Stimulated activated CD8-positive, alpha-beta memory T cell treated with anti-CD3 and anti-CD28 coated beads, Interleukin-12 subunit alpha, Interleukin-12 subunit beta, amount 100 ng/mL, for 24 hours (primary cell): ENCODE measurements at regions not wholly inside any gene's neighbourhood (a gene's known extent, or its start where the extent isn't known, plus 50 kb on each side); places are given as distances from the start of the nearest gene placed in this dataset.

Source experiments
- DNase-seq: peaks from one replicate; pipeline ENCODE4 v3.0.0-alpha.2; 2020; ENCODE audit errors: extremely low read depth

DNA sequence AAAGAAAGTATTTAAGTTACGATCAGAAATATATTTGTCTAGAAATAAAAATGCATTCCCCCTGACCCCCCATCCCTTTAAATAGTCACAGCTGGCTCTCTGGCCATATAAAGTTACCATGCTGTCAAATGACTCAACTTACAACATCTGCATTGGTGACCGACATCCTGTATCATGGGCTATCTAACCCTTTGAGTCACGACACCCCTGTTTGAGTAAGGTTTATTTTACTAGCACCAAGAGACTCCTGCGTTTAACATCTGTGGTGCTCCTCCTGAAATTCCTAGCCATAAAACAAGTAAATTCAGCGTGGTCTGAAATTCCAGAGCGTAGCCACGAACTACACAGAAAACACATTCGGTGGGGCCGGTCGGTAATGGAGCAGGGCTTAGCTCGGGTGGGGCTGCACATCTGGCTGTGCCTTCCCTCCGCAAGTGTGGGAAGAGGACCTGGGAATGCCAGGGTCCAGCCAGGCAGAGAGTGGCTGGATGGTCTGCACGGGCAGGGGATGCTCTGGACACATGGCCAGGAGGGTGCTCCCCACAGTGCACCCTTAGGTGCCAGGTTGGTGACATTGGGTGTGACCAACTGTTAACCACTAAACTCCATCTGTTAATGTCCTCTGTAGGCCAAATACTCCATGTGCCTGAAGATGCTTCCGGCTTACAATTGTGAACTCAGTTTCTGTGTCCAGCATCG, 53.0 kb upstream of the CLDN14 start:
- DNase-seq, result no peak

DNA sequence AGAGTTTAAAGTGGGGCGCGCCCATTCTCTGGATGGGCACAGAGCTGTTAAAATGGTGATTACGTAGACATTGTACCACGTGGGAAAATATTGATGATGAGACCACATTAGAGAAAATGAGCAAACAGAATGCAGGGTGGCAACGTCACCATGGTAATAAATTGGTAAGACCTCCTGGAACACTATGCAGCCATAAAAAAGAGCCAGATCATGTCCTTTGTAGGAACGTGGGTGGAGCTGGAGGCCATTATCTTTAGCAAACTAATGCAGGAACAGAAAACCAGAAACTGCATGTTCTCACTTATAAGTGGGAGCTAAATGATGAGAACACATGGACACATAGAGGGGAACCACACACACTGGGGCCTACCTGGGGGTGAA, 53.5 kb upstream of the CLDN14 start:
- DNase-seq, result no peak

DNA sequence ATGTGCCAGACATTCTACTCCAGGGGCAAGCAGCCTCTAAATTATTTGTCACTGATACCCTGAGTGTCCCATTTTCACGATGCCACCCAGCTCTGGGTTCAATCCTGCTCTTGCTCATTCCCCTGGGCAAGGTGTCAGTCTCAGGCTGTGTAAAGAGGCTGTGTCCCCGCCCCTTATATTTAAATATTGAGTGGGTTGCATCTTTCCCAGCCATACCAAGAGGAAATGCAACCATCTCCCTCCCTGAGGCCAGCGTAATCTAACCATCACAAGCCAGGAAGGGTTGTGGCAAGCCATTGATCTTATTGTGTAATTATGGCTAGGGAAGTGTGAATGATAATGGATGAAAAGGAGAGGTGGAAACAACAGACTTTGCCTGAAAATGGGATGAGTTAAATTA, 54.7 kb upstream of the CLDN14 start:
- no peak for DNase-seq

DNA sequence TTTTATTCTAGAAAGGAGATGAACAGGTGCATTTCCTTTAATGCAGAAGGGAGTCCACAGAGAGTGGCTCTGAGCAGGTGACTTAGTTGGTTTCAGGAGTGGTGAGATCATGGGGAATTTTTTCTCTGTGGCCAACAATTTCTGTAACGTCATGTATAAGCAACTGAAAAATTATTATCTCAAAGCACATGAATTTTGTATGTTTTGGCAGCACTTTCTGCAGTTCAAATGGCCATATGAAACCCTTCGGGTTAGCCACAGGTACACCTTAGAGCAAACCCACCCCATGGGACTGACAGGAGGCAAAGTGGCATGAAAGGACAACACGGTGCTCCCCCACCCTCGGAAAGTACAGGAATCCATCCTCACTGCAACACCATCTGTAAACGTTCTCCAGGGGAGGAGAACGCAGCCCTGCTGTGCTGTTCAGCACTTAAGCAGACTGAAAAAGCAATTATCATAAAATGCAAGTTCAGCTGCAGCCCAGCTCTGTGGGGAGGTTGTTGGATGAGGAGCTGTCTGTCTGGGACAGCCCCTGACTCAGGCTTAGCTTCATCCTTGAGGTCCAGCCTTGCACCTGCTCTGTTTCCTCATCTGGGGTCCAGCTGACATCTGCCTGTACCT, 55.8 kb upstream of the CLDN14 start:
- DNase-seq, result no peak

DNA sequence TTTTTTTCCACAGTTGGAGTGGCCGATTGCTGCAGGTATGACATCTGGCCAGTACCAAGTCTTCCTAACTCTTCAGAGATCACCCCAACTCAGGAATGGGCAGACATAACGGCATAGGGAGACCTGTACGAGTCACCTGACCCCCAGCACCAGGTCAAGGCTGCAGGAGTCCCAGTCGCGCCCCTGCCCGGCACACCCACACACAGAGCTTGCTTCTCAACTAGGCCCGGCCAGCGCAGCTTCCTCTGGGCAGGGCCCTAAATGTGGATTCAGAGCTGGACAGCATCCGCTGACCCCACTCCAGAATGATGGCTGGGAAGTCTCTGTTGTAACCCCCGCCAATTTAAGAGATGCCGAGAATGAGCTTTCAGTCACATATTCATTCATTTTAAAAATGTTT, 58.8 kb upstream of the CLDN14 start:
- no peak for DNase-seq

DNA sequence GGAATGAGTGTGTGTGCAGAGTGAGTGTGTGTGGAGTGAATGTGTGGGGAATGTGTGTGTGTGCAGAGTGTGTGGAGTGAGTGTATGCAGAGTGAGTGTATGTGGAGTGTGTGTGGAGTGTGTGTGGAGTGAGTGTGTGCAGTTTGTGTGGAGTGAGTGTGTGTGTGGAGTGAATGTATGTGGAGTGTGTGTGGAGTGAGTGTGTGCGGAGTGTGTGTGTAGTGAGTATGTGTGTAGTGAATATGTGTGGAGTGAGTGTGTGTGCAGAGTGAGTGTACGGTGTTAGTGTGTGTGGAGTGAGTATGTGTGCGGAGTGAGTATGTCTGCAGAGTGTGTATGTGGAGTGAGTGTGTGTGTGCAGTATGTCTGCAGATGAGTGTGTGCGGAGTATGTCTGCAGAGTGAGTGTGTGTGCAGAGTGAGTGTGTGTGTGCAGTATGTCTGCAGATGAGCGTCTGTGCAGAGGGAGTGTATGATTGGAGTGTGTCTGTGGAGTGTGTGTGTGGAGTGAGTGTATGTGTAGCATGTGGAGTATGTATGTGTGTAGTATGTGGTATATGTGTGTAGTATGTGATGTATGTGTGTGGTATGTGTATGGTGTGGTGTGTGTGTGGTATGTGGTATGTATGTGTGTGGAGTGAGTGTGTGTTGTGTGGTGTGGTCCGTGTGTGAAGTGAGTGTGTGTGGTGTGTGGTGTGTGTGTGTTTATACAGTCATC, 59.7 kb upstream of the CLDN14 start:
- no peak for DNase-seq

DNA sequence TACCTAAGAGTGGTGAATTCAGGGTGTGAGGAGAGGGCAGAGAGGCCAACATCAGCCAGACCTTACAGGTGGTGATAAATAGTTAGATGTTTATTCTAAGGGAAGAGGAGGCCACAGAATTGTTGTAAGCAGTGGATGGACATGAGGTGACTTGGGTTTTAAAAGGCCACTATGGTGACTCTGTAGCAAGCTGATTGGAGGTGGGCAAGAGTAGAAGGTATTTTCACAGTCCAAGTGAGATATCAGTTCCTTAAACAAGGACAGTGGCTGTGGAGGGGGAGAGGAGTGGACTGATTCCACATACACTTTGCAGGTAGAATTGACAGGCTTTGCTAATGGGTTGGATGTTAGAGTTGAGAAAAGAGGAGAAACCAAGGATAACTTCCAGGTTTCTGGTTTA, 60.8 kb upstream of the CLDN14 start:
- DNase-seq, result no peak

DNA sequence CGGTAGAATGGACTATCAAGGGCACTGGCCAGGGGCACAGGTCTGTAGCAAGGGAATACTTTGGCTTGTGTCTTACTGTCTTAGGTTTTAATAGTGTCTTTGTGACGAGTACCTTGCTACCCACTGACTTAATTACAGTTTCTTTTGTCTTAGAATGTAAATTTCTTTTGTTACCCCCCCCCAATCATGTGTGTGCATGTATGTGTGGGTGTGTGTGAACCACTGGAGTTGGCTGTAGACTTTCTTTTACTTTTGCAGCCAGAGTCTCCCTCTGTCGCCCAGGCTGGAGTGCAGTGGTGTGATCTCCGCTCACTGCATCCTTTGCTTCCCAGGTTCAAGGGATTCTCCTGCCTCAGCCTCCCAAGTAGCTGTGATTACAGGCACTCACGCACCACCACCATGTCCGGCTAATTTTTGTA, 61.8 kb upstream of the CLDN14 start:
- no peak for DNase-seq

DNA sequence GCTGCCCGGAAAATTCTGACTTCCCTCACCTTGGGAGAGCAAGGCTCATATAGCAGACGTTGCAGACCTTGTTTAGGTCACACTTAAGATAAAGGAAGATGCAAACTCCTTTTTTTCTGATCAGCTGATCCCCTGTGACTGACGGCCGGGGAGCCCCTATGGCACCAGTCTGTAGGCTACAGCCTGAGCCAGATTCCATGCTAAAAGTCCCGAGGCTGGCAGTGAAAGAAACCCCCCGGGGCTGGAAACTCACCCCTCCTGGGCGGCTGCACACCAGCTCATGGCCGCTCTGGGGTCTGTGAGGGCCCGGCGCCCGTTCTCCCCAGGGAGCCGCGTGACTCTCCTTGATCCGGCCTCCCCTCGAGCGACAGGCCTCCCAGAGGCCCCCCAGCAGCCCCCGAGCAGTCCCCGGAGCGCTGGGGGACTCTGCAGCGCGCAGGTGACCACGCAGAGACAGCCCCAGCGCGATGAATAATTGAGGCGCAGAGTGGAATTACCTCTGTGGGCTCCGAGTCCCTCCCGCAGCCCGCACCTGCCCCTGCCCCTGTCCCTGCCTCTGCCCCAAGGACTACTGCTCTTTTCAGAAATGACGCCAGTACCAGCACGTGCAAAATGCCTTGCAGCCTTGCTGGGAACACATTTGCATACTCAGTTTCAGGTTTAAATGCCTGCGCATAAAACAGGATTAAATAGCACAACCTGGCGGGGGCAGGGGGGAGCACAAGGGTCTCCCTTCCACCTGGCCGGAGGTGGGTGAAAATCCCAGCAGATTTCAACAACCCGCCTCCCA, 62.6 kb upstream of the CLDN14 start:
- DNase-seq, result no peak

DNA sequence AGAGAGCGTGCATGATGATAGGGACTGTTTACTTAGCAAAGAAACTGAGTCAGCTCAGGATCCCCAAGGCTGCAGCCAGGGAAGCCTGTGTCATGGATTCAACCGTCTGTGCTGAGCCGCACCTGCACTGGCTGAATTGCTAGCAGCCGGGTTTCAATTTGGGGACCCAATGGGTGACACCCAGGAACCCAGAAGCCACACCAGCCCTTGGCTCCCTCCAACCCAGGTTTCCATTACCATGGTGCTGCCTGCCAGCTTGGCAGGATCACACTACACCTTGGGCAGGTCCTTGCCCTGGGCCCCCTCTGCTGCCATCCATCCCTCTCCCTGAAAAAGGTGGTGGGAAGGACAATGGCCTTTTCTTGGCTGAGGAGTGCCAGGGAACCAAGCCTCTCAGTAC, 64.0 kb upstream of the CLDN14 start:
- DNase-seq, result no peak

DNA sequence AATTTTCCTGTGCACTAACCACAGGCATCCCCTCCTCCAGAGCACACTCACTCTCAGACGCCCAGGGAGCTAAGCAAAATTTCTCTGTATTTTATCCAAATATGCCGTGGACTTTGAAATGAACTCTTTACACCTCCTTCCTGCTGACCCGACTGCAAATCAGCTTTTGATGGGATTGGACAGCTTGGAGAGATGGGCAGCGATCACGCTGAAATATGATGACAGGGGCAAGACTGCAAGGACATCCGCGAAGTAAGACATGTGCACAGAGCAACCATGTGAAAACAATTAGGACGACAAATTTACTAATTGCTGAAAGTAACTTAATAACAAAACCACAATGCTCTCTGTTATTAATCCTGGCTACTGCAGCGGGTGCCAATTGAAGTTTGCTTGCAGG, 64.6 kb upstream of the CLDN14 start:
- DNase-seq, result no peak

DNA sequence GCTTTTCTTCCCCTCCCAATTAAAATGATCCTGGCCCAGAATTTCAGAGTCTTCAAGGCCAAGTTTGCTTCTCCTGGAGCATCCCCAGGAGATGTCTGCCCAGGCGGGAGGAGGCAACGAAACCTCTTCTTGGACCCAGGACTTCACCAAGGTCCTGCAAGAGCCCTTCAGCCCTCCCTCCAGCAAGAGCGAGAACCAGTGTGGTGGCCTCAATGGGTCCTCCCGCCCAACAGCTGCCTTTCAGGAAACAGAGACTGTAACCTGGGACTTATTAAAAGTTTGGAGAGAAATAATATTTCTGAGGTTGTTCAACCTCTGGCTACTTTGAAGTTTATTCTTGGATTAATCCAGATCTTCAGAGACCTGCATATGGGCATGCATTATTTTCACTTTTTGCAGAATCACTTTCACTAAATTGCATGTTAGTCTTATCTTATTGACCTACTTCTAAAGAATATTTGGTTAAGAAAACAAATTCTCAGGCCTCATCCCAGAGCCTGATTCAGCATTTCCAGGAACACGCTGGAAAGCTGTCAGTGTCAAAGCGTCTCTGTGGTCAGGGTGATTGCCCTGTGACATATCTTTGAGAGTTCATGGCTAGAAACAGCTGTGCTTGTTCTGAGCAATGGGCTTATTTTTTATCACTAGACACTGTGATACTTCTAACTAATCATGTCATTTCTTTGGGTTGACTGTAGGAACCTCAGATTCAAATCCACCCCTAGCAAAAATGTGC, 66.0 kb upstream of the CLDN14 start:
- no peak for DNase-seq

DNA sequence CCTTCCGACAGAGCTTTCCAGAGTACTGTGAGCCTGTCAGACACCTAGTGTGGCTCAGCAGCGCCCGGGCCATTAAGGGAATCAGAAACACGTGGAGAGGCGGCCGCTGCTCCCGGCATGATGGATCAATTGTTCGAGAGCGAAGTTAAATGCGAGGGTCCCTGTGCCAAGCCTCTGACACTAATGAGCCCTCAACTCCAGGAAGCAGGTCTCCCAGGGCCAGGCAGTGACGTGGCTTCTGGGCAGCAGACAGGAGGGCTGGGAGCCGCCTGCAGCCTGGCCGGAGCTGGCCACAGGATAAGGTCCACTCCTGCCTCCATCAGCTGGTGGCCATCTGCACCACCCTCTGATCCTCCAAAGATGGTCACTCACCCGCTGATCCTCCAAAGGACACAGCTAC, 67.5 kb upstream of the CLDN14 start:
- DNase-seq, result no peak

DNA sequence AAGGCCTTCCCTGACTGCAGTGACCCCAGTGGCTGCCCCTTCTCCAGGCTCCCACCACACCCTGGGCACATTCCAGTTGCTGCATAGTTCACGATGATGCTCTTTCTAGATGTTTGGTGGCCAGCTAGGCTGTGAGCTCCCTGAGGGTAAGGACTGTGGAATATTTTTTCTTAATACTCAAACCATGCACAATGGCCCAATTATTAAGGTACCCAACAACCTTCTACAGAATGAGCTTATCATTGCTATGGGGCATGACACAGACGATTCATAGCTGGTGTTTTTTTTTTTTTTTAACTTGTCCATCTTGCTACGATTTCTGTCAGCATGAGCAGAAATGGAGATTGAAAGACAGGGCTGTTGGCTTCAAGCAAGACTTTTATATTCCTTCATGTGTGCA, 68.9 kb upstream of the CLDN14 start:
- DNase-seq, result no peak

DNA sequence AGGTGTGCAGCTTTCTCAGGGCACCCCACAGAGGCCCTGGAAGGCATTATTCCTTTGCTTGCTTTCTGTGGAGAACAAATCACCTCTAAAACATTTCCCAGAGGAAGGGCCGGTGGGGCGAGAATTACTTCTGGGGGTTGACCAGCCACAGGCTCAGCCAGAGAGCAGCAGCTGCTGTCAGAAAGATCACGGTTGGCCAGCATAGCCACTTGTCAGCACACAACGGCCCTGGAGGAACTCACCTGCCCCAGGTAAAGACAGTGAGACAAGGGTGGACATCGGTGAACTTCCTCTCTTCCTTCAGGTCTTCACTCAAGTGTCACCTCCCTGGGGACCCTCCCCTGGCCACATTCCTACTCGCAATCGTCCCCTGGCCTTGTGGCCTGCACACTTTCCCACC, 69.5 kb upstream of the CLDN14 start:
- DNase-seq, result no peak

DNA sequence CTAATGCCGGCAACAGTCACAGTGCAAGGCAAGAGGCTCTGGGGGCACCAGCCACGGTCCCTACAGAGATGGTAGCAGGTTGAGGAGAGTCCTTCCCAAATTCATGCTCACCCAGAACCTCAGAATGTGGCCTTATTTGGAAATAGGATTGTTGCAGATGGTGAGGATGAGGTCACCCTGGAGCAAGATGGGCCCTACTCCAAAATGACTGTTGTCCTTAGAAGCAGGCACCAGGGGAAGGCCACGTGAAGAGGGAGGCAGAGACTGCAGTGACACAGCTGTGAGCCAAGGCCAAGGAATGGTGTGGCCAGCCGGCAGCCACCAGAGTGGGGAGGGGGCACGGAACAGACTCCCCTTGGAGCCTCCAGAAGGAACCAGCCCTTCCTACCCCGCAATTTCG, 70.8 kb upstream of the CLDN14 start:
- no peak for DNase-seq

DNA sequence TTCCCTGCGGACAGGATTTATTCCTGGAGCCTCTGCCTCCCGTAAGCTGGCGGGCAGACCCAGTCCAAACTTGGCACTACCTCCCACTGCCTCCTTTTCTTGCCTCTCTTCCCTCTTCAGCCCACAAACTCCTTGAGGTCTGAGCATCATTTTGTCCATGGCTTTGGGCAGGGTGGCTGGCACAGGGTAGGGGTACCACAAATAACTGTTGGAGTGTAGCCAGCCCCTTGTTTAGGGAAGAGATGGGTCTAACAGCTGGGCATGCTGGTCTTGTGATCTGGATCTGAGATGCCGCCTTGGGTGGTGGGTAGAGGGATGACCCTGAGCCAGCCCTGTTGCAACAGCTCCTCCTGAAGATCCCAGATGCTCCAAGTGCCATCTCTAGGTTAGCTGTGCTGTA, 71.4 kb upstream of the CLDN14 start:
- no peak for DNase-seq

DNA sequence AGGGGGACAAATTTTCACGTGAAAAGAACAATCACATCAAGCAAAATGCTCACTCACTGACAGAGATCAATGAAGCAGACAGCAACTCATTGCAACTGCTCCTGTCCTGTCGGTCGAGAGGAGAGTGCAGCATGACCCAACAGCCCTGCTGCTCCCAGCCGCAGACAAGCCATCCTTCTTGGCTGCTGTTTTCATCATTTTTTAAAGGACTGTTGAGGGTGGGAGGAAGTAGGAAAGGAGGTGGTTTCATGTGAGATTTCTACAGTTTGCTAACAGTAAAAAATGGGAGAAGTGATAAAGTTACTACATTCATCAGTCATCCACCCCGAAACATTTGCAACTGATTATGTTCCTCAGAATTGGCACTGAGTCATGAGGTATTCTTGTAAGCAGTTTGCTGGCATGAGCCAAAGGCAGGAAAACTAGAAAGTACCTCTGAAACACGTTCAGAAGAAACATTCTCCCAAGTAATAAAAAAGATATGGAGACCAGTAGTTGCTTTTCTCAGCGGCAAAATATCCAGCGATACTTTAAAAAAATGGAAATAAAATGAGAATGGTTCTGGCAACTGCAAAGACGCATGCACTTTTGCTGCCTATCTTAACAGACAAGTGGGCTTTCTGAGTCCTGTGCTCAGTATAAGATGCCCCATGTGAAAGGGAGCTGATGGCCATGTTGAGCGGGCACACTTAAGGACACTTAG, 72.0 kb upstream of the CLDN14 start:
- DNase-seq, result no peak

DNA sequence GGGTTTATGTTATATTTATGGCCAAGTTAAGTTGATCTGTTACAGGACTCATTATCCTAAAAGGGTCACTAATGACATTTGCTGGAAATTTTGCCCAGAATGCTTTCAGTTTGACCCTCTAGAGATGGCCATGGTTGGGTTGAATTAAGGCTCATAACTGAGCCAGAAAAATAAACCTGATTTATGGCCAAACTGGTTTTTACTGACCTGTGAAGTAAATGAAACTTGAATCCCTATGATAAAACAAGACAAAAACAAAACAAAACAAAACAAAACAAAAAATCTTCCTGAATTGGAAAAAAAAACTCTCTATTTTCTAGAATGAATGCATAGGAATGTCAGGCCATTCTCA, 72.5 kb upstream of the CLDN14 start:
- no peak for DNase-seq

DNA sequence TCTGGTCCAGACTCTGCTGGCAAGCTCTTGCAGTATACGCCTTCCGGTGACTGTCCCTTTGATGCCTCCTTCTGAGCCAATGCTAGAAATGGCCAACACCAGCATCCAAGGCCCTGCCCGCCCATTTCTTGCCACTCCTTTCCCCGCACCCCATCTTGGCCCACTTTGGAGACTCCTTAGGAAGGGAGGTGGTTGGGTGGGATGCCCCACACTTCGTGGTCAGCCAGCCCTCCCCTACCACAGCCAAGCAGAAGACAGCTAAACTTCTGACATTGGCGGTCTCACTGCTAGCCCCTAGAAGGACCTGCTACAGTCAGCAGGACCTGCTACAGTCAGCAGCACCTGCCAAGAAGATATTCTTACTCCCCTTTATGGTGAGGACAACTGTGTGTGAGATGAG, 73.5 kb upstream of the CLDN14 start:
- no peak for DNase-seq

DNA sequence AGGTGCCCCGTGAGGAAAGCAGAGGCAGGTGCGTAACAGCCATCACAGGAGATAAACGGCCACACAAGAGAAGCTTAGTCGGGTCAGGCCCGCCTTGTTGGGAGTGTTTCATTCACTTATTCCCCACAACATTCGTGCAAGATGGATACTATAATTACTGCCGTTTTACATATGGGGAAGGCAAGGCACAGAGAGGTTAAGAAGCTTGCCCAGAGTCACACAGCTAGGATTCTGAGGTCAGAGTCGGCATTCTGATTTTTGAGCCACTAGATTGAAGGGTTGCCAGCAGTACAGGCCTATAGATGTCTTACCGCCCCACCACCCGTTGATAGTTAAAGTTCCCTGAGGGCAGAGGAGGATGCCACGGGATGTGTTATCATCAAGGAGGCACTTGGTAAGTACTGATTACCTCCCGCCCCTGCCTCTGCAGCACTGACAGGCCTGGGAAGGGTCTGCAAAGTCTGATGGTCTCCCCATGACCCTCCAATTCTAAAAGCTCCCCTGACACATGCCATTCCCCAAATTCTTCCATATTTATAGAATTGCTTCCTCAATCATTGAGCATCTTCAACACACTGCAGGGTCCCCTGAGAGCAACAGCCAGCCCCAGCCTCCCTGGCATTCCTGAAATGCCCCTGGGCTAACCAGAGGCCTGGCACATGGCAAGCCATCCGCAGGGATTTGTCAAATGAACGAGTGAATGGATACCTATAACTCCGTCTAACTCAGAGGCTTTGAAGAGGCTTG, 74.7 kb upstream of the CLDN14 start:
- no peak for DNase-seq
